ENCODE measurements at regions not wholly inside any gene's neighbourhood (a gene's known extent, or its start where the extent isn't known, plus 50 kb on each side); places are given as distances from the start of the nearest gene placed in this dataset.

- H3K4me3 ChIP-seq (ENCODE audit: insufficient read depth, low read depth, low read length), result no peak overlapping the region
- DNase-seq (no peak), ATAC-seq (ENCODE audit: low read depth) (no peak)
- CTCF ChIA-PET, result no interaction called here
- no peak overlapping the region for H3K9ac ChIP-seq (ENCODE audit: low read depth, low read length)
- H4K20me1 ChIP-seq (ENCODE audit: insufficient read depth, low read length), result no peaks in the 10 kb centered on the region
- no peak overlapping the region for H2BK20ac ChIP-seq (ENCODE audit: low read depth, low read length)
- no peak overlapping the region for H2BK5ac ChIP-seq (ENCODE audit: low read depth, low read length, poor library complexity, severe bottlenecking)
- no peak overlapping the region for H2AK5ac ChIP-seq (ENCODE audit: low read depth, low read length)
- H2AFZ ChIP-seq (replicated peaks; ENCODE audit: low read length, poor library complexity), result no peak overlapping the region
- in situ Hi-C loops (cut with MboI; ENCODE audit: low sequenced_read_pairs) (no loop called here), intact Hi-C loops (cut with micrococcal nuclease) (no loop called here), dilution Hi-C loops (cut with HindIII; ENCODE audit: low sequenced_read_pairs, unreplicated experiment) (no loop called here)
- WGBS, 2 experiments (ENCODE audit: extremely low coverage in 2 of 2, insufficient read length in 1 of 2), result no CpG with 5 or more reads among the region's 3 CpGs
- no peak overlapping the region for H2AK9ac ChIP-seq (replicated peaks; ENCODE audit: low read depth, low read length, poor library complexity)
- no peak overlapping the region for H3K18ac ChIP-seq (ENCODE audit: low read depth, low read length)
- no peaks in the 10 kb centered on the region for H3K27me3 ChIP-seq (ENCODE audit: control insufficient read depth, insufficient read depth, low read length)
- no peaks in the 10 kb centered on the region for H3K79me1 ChIP-seq (ENCODE audit: low read depth in 1 of 2, low read length in 2 of 2)
- POLR2A ChIA-PET (ENCODE audit: unreplicated experiment), result no interaction called here
- no peak overlapping the region for H3K27ac ChIP-seq (ENCODE audit: insufficient read depth, low read length)
- no peak overlapping the region for H2BK15ac ChIP-seq (ENCODE audit: low read depth, low read length)
- no peak overlapping the region for H4K91ac ChIP-seq (ENCODE audit: insufficient read depth, low read depth, low read length)
- no peak overlapping the region for H3K14ac ChIP-seq (replicated peaks; ENCODE audit: low read depth, low read length)
- BruUV-seq (replicated peaks), result no TSS peak
- no peak overlapping the region for H3K4me2 ChIP-seq (ENCODE audit: low read depth, low read length)
- 0 out of 2 replicates have a peak, but pooled peaks cover 2% of the 10 kb centered on the region for H3K9me3 ChIP-seq (ENCODE audit: control insufficient read depth, insufficient read depth, low read length)
- H4K5ac ChIP-seq (ENCODE audit: low read depth, low read length), result no peak overlapping the region
- H3K23ac ChIP-seq (ENCODE audit: low read depth, low read length), result no peak overlapping the region
- no peak for TF ChIP-seq MXI1 (IDR thresholded peaks at IDR 0.05; ENCODE audit: borderline replicate concordance, low read depth, low read length)
- no peak for TF ChIP-seq BHLHE40 (IDR thresholded peaks at IDR 0.05; ENCODE audit: low read depth, low read length)
- TF ChIP-seq RFX5 (IDR thresholded peaks at IDR 0.05; ENCODE audit: low read depth, low read length), result no peak
- H3K56ac ChIP-seq (ENCODE audit: extremely low read depth, insufficient read depth, low read length), result no peak overlapping the region
- no peaks in the 10 kb centered on the region for H3K4me1 ChIP-seq (ENCODE audit: control insufficient read depth, insufficient read depth, low read length)
- no peak overlapping the region for H3K4ac ChIP-seq (ENCODE audit: low read depth, low read length)
- no peak overlapping the region for H4K8ac ChIP-seq (ENCODE audit: low read depth in 2 of 2, low read length in 2 of 2)
- H2BK120ac ChIP-seq (ENCODE audit: low read depth, low read length), result no peak overlapping the region
- no peaks in the 10 kb centered on the region for H3K36me3 ChIP-seq (ENCODE audit: control insufficient read depth, insufficient read depth, low read length)
- H3K9me1 ChIP-seq (ENCODE audit: insufficient read depth, low read length), result no peaks in the 10 kb centered on the region
Observed at GRCh38 chrX:116226665-116227484, 56.3 kb downstream of the AGTR2 start.

Measured in IMR-90 (cell line).